ENCODE measurements at regions not wholly inside any gene's neighbourhood (a gene's known extent, or its start where the extent isn't known, plus 50 kb on each side); places are given as distances from the start of the nearest gene placed in this dataset.
"Not testable (repeated sequence)": the region's sequence is repeated elsewhere in the genome, so short reads cannot be mapped to it uniquely, and the experiment has no call there.

- Histone ChIP-seq H3K27me3 (no peaks in the 10 kb centered on the region), H3K9me3 (no peaks in the 10 kb centered on the region), H3K36me3 (no peaks in the 10 kb centered on the region), H3K27ac (no peak overlapping the region), H3K4me1 (no peaks in the 10 kb centered on the region), H3K4me3 (no peak overlapping the region)
- no peak for DNase-seq
- 56 to 76% methylated on average over 1 to 4 of the region's 4 CpGs for WGBS, 2 donors (ENCODE audit: low coverage in 1 of 2)
- intact Hi-C loops (cut with DNase I; ENCODE audit: low total_unique reads) (no loop called here), in situ Hi-C loops (cut with MboI; ENCODE audit: low pct_ligation_motif_present in 1 of 4, low pct_unique_long_range_greater_than_20kb in 1 of 4, low sequenced_read_pairs in 3 of 4) (no loop called here)
- TF ChIP-seq POLR2A (IDR thresholded peaks at IDR 0.05) (no peak), POLR2AphosphoS5 (IDR thresholded peaks at IDR 0.05) (no peak), CTCF (IDR thresholded peaks at IDR 0.05) (no peak), EP300 (IDR thresholded peaks at IDR 0.05; ENCODE audit: low read depth) (no peak)
These were observed 644.7 kb upstream of the DPP6 start for GRCh38 chr7:153407291-153408046.

- H3K4me1 ChIP-seq, result no peaks in the 10 kb centered on the region
- in situ Hi-C loops (cut with MboI; ENCODE audit: low pct_ligation_motif_present in 1 of 4, low pct_unique_long_range_greater_than_20kb in 1 of 4, low sequenced_read_pairs in 3 of 4) (no loop called here), intact Hi-C loops (cut with DNase I; ENCODE audit: low total_unique reads) (no loop called here)
- H3K9me3 ChIP-seq, result no peaks in the 10 kb centered on the region
- no peak for DNase-seq
- no peaks in the 10 kb centered on the region for H3K27me3 ChIP-seq
- no peak for TF ChIP-seq EP300 (IDR thresholded peaks at IDR 0.05; ENCODE audit: low read depth)
- TF ChIP-seq CTCF (IDR thresholded peaks at IDR 0.05), result no peak
- TF ChIP-seq POLR2AphosphoS5 (IDR thresholded peaks at IDR 0.05), result no peak
- TF ChIP-seq POLR2A (IDR thresholded peaks at IDR 0.05), result no peak
- no peak overlapping the region for H3K27ac ChIP-seq
- WGBS, 2 donors (ENCODE audit: low coverage in 1 of 2), result 76 to 77% methylated on average over 2 to 3 of the region's 3 CpGs
- H3K4me3 ChIP-seq, result no peak overlapping the region
- no peaks in the 10 kb centered on the region for H3K36me3 ChIP-seq
These were observed 643.5 kb upstream of the DPP6 start for GRCh38 chr7:153408360-153409335.

GRCh38 chr7:153409567-153410342, 642.4 kb upstream of the DPP6 start:
- DNase-seq; H3K9me3 ChIP-seq; H3K27me3 ChIP-seq; H3K36me3 ChIP-seq; H3K4me3 ChIP-seq; in situ Hi-C loops (cut with MboI; ENCODE audit: low pct_ligation_motif_present in 1 of 4, low pct_unique_long_range_greater_than_20kb in 1 of 4, low sequenced_read_pairs in 3 of 4); H3K4me1 ChIP-seq; H3K27ac ChIP-seq; intact Hi-C loops (cut with DNase I; ENCODE audit: low total_unique reads): not testable (repeated sequence)
- 86 to 90% methylated on average over 5 to 10 of the region's 10 CpGs for WGBS, 2 donors (ENCODE audit: low coverage in 1 of 2)

GRCh38 chr7:153410997-153411642, 641.1 kb upstream of the DPP6 start:
- H3K36me3 ChIP-seq; H3K27ac ChIP-seq; H3K9me3 ChIP-seq; in situ Hi-C loops (cut with MboI; ENCODE audit: low pct_ligation_motif_present in 1 of 4, low pct_unique_long_range_greater_than_20kb in 1 of 4, low sequenced_read_pairs in 3 of 4); H3K27me3 ChIP-seq; DNase-seq; H3K4me1 ChIP-seq; intact Hi-C loops (cut with DNase I; ENCODE audit: low total_unique reads); H3K4me3 ChIP-seq: not testable (repeated sequence)
- WGBS, 2 donors (ENCODE audit: low coverage in 1 of 2), result 86 to 89% methylated on average over 10 to 18 of the region's 18 CpGs

- WGBS, 2 donors (ENCODE audit: low coverage in 1 of 2), result 91 to 96% methylated on average over 4 to 23 of the region's 26 CpGs
- in situ Hi-C loops (cut with MboI; ENCODE audit: low pct_ligation_motif_present in 1 of 4, low pct_unique_long_range_greater_than_20kb in 1 of 4, low sequenced_read_pairs in 3 of 4); H3K4me3 ChIP-seq; H3K9me3 ChIP-seq; H3K27ac ChIP-seq; H3K4me1 ChIP-seq; H3K27me3 ChIP-seq; intact Hi-C loops (cut with DNase I; ENCODE audit: low total_unique reads); H3K36me3 ChIP-seq; DNase-seq: not testable (repeated sequence)
These were observed 639.9 kb upstream of the DPP6 start for GRCh38 chr7:153412114-153412823.

- DNase-seq; H3K27ac ChIP-seq; H3K27me3 ChIP-seq; H3K36me3 ChIP-seq; H3K9me3 ChIP-seq; H3K4me1 ChIP-seq; intact Hi-C loops (cut with DNase I; ENCODE audit: low total_unique reads); in situ Hi-C loops (cut with MboI; ENCODE audit: low pct_ligation_motif_present in 1 of 4, low pct_unique_long_range_greater_than_20kb in 1 of 4, low sequenced_read_pairs in 3 of 4); H3K4me3 ChIP-seq: not testable (repeated sequence)
- WGBS, 2 donors (ENCODE audit: low coverage in 1 of 2), result 92 to 96% methylated on average over 15 to 16 of the region's 16 CpGs
These were observed 639.4 kb upstream of the DPP6 start for GRCh38 chr7:153412824-153413198.
